WTC11 (cell line): ENCODE measurements at regions not wholly inside any gene's neighbourhood (a gene's known extent, or its start where the extent isn't known, plus 50 kb on each side); places are given as distances from the start of the nearest gene placed in this dataset.

Experiments
- ATAC-seq: fragments of 200-7000 bp; cut with Tn5 transposase; 2 replicates; pipeline ENCODE4 v1.10.0; 2021; ENCODE audit warnings: mild to moderate bottlenecking, moderate library complexity
- CTCF ChIA-PET: fragments of 300-600 bp; sonication (Branson Sonifier 250); formaldehyde crosslinking; loops from one replicate; lab custom pipeline; 2021; ENCODE audit warnings: antibody characterized with exemption; lab: Charles Lee
- POLR2A ChIA-PET: fragments of 350-600 bp; sonication (Branson Sonifier 250); formaldehyde crosslinking; loops from one replicate; lab custom pipeline; 2021; ENCODE audit warnings: antibody characterized with exemption; lab: Charles Lee
- DNase-seq: peaks from one replicate; pipeline ENCODE4 v3.0.0; 2021; ENCODE audit warnings: low spot score
- H3K27ac Mint-ChIP-seq: 2 replicates; pipeline ENCODE4 v1.8.0; 2021; ENCODE audit warnings: mixed read lengths
- H3K27me3 Mint-ChIP-seq: 2 replicates; pipeline ENCODE4 v1.8.0; 2021; ENCODE audit warnings: low read depth, mild to moderate bottlenecking, moderate library complexity, mixed read lengths
- H3K36me3 Mint-ChIP-seq: 2 replicates; pipeline ENCODE4 v1.8.0; 2021; ENCODE audit warnings: mixed read lengths
- H3K4me1 Mint-ChIP-seq: 2 replicates; pipeline ENCODE4 v1.8.0; 2022; ENCODE audit warnings: mixed read lengths
- H3K4me3 Mint-ChIP-seq: 2 replicates; pipeline ENCODE4 v1.8.0; 2021; ENCODE audit warnings: mild to moderate bottlenecking, moderate library complexity, mixed read lengths
- H3K9me3 Mint-ChIP-seq: 2 replicates; pipeline ENCODE4 v1.8.0; 2021; ENCODE audit warnings: mixed read lengths
- CREB1 ChIP-seq: sonication (generic); formaldehyde crosslinking; IDR thresholded peaks from 2 replicates; pipeline ENCODE4 v1.8.0; 2023; ENCODE audit warnings: mild to moderate bottlenecking, missing genetic modification reagents
- EMX1 ChIP-seq: fragments of 250-450 bp; sonication (Bioruptor Pico); IDR thresholded peaks from 2 replicates; pipeline ENCODE4 v1.8.0; 2021; ENCODE audit warnings: mild to moderate bottlenecking
- ESRRA ChIP-seq: sonication (generic); formaldehyde crosslinking; IDR thresholded peaks from 2 replicates; pipeline ENCODE4 v1.8.1; 2022; ENCODE audit warnings: mild to moderate bottlenecking, missing genetic modification reagents, borderline replicate concordance
- KAT7 ChIP-seq: sonication (generic); formaldehyde crosslinking; IDR thresholded peaks from 2 replicates; pipeline ENCODE4 v1.8.1; 2023; ENCODE audit warnings: missing genetic modification reagents, mild to moderate bottlenecking, borderline replicate concordance
- NR2C2 ChIP-seq: sonication (generic); formaldehyde crosslinking; IDR thresholded peaks from 2 replicates; pipeline ENCODE4 v1.8.0; 2022; ENCODE audit warnings: mild to moderate bottlenecking, missing genetic modification reagents
- PRRX2 ChIP-seq: fragments of 250-450 bp; sonication (Bioruptor Pico); IDR thresholded peaks from 2 replicates; pipeline ENCODE4 v1.8.0; 2021; ENCODE audit warnings: mild to moderate bottlenecking
- SMAD3 ChIP-seq: sonication (generic); formaldehyde crosslinking; IDR thresholded peaks from 2 replicates; pipeline ENCODE4 v1.8.0; 2022; ENCODE audit warnings: missing genetic modification reagents, mild to moderate bottlenecking, borderline replicate concordance
- SMAD4 ChIP-seq: sonication (generic); formaldehyde crosslinking; IDR thresholded peaks from 2 replicates; pipeline ENCODE4 v1.8.0; 2022; ENCODE audit warnings: mild to moderate bottlenecking, missing genetic modification reagents
- SP1 ChIP-seq: sonication (generic); formaldehyde crosslinking; conservative IDR thresholded peaks from 2 replicates; pipeline ENCODE4 v1.8.1; 2022; ENCODE audit warnings: missing genetic modification reagents
- TP53 ChIP-seq: sonication (generic); formaldehyde crosslinking; IDR thresholded peaks from 2 replicates; pipeline ENCODE4 v1.8.1; 2023; ENCODE audit warnings: mild to moderate bottlenecking, missing genetic modification reagents
- USF2 ChIP-seq: sonication (generic); formaldehyde crosslinking; IDR thresholded peaks from 2 replicates; pipeline ENCODE4 v1.8.1; 2023; ENCODE audit warnings: mild to moderate bottlenecking, missing genetic modification reagents, moderate library complexity
- ZNF121 ChIP-seq: sonication (generic); formaldehyde crosslinking; IDR thresholded peaks from 2 replicates; pipeline ENCODE4 v1.8.0; 2023; ENCODE audit warnings: missing genetic modification reagents
- ZNF138 ChIP-seq: sonication (generic); formaldehyde crosslinking; conservative IDR thresholded peaks from 2 replicates; pipeline ENCODE4 v1.8.1; 2022; ENCODE audit warnings: mild to moderate bottlenecking, moderate library complexity, missing genetic modification reagents
- ZNF416 ChIP-seq: fragments of 250-450 bp; sonication (Bioruptor Pico); IDR thresholded peaks from 2 replicates; pipeline ENCODE4 v1.9.0; 2021; ENCODE audit warnings: mild to moderate bottlenecking, inconsistent platforms
- ZNF423 ChIP-seq: fragments of 250-450 bp; sonication (Bioruptor Pico); IDR thresholded peaks from 2 replicates; pipeline ENCODE4 v2.1.2; 2022; ENCODE audit warnings: mild to moderate bottlenecking, moderate library complexity
- ZNF425 ChIP-seq: fragments of 250-450 bp; sonication (Bioruptor Pico); conservative IDR thresholded peaks from 2 replicates; pipeline ENCODE4 v1.9.0; 2021; ENCODE audit warnings: mild to moderate bottlenecking
- TF ChIP-seq, protein P1 (sequence below): sonication (generic); formaldehyde crosslinking; IDR thresholded peaks from 2 replicates; pipeline ENCODE4 v1.8.0; 2022; ENCODE audit warnings: mild to moderate bottlenecking, missing genetic modification reagents
- TF ChIP-seq, protein P2 (sequence below): sonication (generic); formaldehyde crosslinking; IDR thresholded peaks from 2 replicates; pipeline ENCODE4 v1.8.0; 2022; ENCODE audit warnings: mild to moderate bottlenecking, missing genetic modification reagents
- TF ChIP-seq, protein P3 (sequence below): sonication (generic); formaldehyde crosslinking; IDR thresholded peaks from 2 replicates; pipeline ENCODE4 v1.8.1; 2023; ENCODE audit warnings: mild to moderate bottlenecking, missing genetic modification reagents, moderate library complexity
- TF ChIP-seq, protein P4 (sequence below): sonication (generic); formaldehyde crosslinking; IDR thresholded peaks from 2 replicates; pipeline ENCODE4 v1.8.1; 2022; ENCODE audit warnings: low read depth, mild to moderate bottlenecking, moderate library complexity, missing genetic modification reagents, borderline replicate concordance

DNA sequence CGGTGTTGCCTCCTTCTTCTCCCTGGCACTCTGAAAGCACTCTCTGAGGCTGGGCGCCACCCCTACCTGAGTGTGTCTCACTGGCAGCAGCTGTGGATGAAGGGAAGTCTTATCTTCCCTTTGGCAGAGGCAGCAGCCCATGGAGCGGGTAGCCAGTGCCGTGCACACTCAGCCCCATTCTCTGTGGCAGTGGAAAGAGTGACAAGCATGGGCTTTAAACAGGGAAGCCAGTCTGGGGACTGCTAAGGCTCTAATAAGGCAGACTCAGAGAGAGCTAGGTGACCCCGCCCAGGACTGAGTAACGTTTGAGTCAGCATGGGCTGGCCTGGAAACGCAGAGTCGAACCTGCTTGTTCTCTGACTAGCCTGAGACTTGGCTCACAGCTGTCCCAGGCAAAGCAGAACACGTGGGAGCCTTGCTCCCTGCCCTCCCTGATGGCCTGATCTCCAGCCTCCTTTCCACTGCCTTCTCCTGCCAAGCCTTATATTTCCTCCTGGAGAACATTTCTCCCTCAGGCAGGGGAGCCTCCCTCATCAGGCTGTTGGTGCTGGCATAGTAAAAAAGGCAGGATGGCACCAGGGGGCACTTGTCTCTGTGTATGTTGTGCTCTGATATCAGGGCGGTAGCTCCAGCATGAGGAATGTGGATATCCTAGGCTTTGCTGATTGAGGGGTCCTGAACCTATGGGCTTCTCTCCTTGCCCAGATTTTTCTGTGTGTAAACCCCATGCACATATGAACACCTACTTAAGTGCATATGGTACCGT, 93.9 kb upstream of the LGALSL start (continued):
- TF ChIP-seq, protein P1, sequence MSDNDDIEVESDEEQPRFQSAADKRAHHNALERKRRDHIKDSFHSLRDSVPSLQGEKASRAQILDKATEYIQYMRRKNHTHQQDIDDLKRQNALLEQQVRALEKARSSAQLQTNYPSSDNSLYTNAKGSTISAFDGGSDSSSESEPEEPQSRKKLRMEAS (CRISPR knock-in tag) = no peak
- TF ChIP-seq SMAD4 (CRISPR knock-in tag) = no peak
- no peak for TF ChIP-seq ESRRA
- TF ChIP-seq SMAD3 = no peak
- TF ChIP-seq SP1 = no peak
- no peak for TF ChIP-seq EMX1 (CRISPR knock-in tag)
- no peak for TF ChIP-seq CREB1 (CRISPR knock-in tag)
- TF ChIP-seq NR2C2 (CRISPR knock-in tag) = no peak
- TF ChIP-seq, all 79 proteins: peak for 0

DNA sequence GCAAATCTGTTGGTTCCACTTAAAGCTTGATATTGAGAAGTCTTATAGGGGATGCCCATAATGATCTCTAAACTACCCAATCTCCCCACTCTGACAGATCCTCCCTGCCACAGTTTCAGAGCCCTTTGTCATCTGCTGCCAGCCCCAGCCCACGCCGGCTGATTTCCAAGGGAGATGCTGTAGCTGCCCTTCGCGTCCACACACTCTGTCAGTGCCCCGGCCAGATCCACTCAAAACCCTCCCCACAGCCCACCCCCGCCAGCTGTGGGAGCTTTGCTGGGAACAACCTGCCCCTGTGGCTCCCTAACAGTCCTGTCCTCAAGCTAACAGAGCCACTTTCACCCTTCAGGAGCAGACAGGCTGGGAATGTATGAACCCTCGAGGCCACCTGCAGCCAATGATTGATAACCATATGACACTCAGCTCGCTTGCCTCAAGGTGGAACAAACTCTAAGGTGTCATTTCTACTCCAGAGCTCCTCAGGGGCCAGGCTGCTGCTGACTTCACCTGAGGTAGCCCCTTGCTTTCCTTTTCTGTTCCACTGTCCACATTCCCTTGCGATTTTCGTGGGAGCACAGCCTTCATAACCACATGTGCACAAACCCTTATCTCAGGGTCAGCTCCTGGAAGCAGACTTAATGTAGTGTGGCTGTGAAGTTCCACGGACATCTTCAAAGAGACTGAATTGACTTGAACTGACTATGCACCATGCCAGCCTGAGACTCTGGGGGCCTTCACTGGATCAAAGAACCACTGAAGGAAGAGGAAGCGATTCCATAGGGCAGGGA, 92.6 kb upstream of the LGALSL start:
- Mint-ChIP-seq H3K27ac (no peak overlapping the region), H3K4me1 (peaks cover 35% of the 10 kb centered on the region), H3K27me3 (no peaks in the 10 kb centered on the region; the same call in none of the 2 replicates), H3K4me3 (no peak overlapping the region), H3K9me3 (no peaks in the 10 kb centered on the region), H3K36me3 (no peaks in the 10 kb centered on the region)
- no peak for ATAC-seq
- POLR2A ChIA-PET = no interaction called here
- CTCF ChIA-PET = interaction anchor here (1.0 to 2.3 kb wide), 5 partner anchors 10 to 127 kb away, joined by 3 to 11 read pairs (median 5); no protein-coding TSS in a partner anchor
- no peak for DNase-seq
- TF ChIP-seq ZNF138 (no peak), SMAD4 (CRISPR knock-in tag) (no peak), USF2 (CRISPR knock-in tag) (no peak), ZNF425 (CRISPR knock-in tag) (no peak), ESRRA (no peak), ZNF423 (no peak), ZNF121 (no peak), TP53 (CRISPR knock-in tag) (no peak), KAT7 (CRISPR knock-in tag) (no peak), ZNF416 (CRISPR knock-in tag) (no peak), PRRX2 (no peak)
- TF ChIP-seq, protein P2, sequence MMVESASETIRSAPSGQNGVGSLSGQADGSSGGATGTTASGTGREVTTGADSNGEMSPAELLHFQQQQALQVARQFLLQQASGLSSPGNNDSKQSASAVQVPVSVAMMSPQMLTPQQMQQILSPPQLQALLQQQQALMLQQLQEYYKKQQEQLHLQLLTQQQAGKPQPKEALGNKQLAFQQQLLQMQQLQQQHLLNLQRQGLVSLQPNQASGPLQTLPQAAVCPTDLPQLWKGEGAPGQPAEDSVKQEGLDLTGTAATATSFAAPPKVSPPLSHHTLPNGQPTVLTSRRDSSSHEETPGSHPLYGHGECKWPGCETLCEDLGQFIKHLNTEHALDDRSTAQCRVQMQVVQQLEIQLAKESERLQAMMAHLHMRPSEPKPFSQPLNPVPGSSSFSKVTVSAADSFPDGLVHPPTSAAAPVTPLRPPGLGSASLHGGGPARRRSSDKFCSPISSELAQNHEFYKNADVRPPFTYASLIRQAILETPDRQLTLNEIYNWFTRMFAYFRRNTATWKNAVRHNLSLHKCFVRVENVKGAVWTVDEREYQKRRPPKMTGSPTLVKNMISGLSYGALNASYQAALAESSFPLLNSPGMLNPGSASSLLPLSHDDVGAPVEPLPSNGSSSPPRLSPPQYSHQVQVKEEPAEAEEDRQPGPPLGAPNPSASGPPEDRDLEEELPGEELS (CRISPR knock-in tag) = no peak
- TF ChIP-seq, protein P3, sequence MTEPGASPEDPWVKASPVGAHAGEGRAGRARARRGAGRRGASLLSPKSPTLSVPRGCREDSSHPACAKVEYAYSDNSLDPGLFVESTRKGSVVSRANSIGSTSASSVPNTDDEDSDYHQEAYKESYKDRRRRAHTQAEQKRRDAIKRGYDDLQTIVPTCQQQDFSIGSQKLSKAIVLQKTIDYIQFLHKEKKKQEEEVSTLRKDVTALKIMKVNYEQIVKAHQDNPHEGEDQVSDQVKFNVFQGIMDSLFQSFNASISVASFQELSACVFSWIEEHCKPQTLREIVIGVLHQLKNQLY (CRISPR knock-in tag) = no peak
- TF ChIP-seq, protein P4, sequence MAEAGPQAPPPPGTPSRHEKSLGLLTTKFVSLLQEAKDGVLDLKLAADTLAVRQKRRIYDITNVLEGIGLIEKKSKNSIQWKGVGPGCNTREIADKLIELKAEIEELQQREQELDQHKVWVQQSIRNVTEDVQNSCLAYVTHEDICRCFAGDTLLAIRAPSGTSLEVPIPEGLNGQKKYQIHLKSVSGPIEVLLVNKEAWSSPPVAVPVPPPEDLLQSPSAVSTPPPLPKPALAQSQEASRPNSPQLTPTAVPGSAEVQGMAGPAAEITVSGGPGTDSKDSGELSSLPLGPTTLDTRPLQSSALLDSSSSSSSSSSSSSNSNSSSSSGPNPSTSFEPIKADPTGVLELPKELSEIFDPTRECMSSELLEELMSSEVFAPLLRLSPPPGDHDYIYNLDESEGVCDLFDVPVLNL = no peak
